ENCODE measurements at regions not wholly inside any gene's neighbourhood (a gene's known extent, or its start where the extent isn't known, plus 50 kb on each side); places are given as distances from the start of the nearest gene placed in this dataset.

- Histone ChIP-seq H3K27ac (ENCODE audit: low read length) (no peak overlapping the region), H3K27me3 (ENCODE audit: control insufficient read depth, insufficient read depth) (no peaks in the 10 kb centered on the region), H3K4me3 (ENCODE audit: low read length) (no peak overlapping the region), H3K4me1 (ENCODE audit: control insufficient read depth, insufficient read depth, low read length) (no peaks in the 10 kb centered on the region), H3K9me3 (ENCODE audit: control insufficient read depth, low read length) (no peaks in the 10 kb centered on the region)
- intact Hi-C loops (cut with DNase I) = no loop called here
- 75% methylated on average over 11 of the region's 11 CpGs for WGBS
- no peak for ATAC-seq
- no peak for DNase-seq
Measured at GRCh38 chr15:93209690-93210445, 120.9 kb upstream of the RGMA start.

GRCh38 chr15:93206893-93207292 lies 117.9 kb upstream of the RGMA start:
- intact Hi-C loops (cut with DNase I) = no loop called here
- WGBS = 61% methylated on average over 1 of the region's 1 CpG
- Histone ChIP-seq H3K27me3 (ENCODE audit: control insufficient read depth, insufficient read depth) (no peaks in the 10 kb centered on the region), H3K27ac (ENCODE audit: low read length) (no peak overlapping the region), H3K4me1 (ENCODE audit: control insufficient read depth, insufficient read depth, low read length) (no peaks in the 10 kb centered on the region), H3K4me3 (ENCODE audit: low read length) (no peak overlapping the region), H3K9me3 (ENCODE audit: control insufficient read depth, low read length) (no peaks in the 10 kb centered on the region)
- no peak for ATAC-seq
- DNase-seq = no peak

- intact Hi-C loops (cut with DNase I) = no loop called here
- no peak for ATAC-seq
- H3K9me3 ChIP-seq (ENCODE audit: control insufficient read depth, low read length) = no peaks in the 10 kb centered on the region
- no peak overlapping the region for H3K4me3 ChIP-seq (ENCODE audit: low read length)
- no peak for DNase-seq
- no peaks in the 10 kb centered on the region for H3K4me1 ChIP-seq (ENCODE audit: control insufficient read depth, insufficient read depth, low read length)
- WGBS = 78% methylated on average over 8 of the region's 8 CpGs
- H3K27ac ChIP-seq (ENCODE audit: low read length) = no peak overlapping the region
- no peaks in the 10 kb centered on the region for H3K27me3 ChIP-seq (ENCODE audit: control insufficient read depth, insufficient read depth)
Measured at GRCh38 chr15:93205413-93205812, 116.4 kb upstream of the RGMA start.

DNA sequence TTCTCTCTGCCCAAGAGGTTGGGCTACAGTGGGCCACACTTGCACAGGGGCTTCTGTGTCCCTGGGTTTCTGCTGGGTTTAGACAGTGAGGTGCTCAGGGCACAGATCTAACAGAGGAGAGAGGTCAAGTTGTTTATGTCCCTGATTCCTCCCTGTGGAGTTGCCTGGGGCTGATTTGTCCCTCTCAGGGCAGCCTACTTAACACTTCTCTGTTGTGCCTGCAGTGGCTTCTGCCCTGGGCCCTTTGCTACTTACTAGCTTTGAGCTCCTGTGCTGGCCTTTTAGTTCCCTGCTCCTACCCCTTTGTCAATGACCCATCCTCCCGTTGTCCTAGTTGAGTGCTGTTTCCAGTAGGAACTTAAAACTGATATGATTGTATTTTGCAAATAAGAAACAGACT lies 114.0 kb upstream of the RGMA start:
- no peaks in the 10 kb centered on the region for H3K9me3 ChIP-seq (ENCODE audit: control insufficient read depth, low read length)
- no peak overlapping the region for H3K27ac ChIP-seq (ENCODE audit: low read length)
- intact Hi-C loops (cut with DNase I) = no loop called here
- ATAC-seq (peak in 1 of 2 donors; percentile 13), DNase-seq (no peak)
- H3K27me3 ChIP-seq (ENCODE audit: control insufficient read depth, insufficient read depth) = no peaks in the 10 kb centered on the region
- WGBS = 35% methylated on average over 1 of the region's 1 CpG
- no peak overlapping the region for H3K4me3 ChIP-seq (ENCODE audit: low read length)
- H3K4me1 ChIP-seq (ENCODE audit: control insufficient read depth, insufficient read depth, low read length) = no peaks in the 10 kb centered on the region

DNA sequence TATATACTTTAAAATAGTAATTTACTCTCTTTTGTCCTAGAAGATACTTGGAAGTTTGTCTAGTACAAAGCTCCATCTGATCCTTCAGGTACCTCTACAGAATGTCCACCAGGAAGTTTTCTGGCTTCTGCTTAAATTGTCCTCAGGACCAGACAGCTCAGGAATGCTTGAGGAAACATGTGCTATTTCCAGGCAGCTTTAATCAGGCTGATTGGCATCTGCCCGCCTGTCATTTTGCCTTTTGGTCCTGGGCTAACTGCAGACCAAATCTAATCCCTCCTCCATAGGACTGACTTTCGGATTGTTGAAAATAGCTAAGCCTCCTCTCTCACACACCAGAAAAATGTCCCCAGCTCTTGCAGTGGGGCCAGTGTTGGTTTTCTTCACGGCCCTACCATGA lies 113.4 kb upstream of the RGMA start:
- H3K27ac ChIP-seq (ENCODE audit: low read length) = no peak overlapping the region
- no peaks in the 10 kb centered on the region for H3K27me3 ChIP-seq (ENCODE audit: control insufficient read depth, insufficient read depth)
- no peak for ATAC-seq
- intact Hi-C loops (cut with DNase I) = no loop called here
- H3K4me1 ChIP-seq (ENCODE audit: control insufficient read depth, insufficient read depth, low read length) = no peaks in the 10 kb centered on the region
- WGBS = 82% methylated on average over 3 of the region's 3 CpGs
- DNase-seq = no peak
- H3K4me3 ChIP-seq (ENCODE audit: low read length) = no peak overlapping the region
- H3K9me3 ChIP-seq (ENCODE audit: control insufficient read depth, low read length) = no peaks in the 10 kb centered on the region

- no peak for DNase-seq
- Histone ChIP-seq H3K4me3 (ENCODE audit: low read length) (no peak overlapping the region), H3K9me3 (ENCODE audit: control insufficient read depth, low read length) (no peaks in the 10 kb centered on the region), H3K27me3 (ENCODE audit: control insufficient read depth, insufficient read depth) (no peaks in the 10 kb centered on the region), H3K4me1 (ENCODE audit: control insufficient read depth, insufficient read depth, low read length) (no peaks in the 10 kb centered on the region), H3K27ac (ENCODE audit: low read length) (no peak overlapping the region)
- intact Hi-C loops (cut with DNase I) = no loop called here
- WGBS = 36% methylated on average over 4 of the region's 4 CpGs
- peak in 1 of 2 donors; percentile 67 for ATAC-seq
Measured at GRCh38 chr15:93201940-93202339, 112.9 kb upstream of the RGMA start.

DNA sequence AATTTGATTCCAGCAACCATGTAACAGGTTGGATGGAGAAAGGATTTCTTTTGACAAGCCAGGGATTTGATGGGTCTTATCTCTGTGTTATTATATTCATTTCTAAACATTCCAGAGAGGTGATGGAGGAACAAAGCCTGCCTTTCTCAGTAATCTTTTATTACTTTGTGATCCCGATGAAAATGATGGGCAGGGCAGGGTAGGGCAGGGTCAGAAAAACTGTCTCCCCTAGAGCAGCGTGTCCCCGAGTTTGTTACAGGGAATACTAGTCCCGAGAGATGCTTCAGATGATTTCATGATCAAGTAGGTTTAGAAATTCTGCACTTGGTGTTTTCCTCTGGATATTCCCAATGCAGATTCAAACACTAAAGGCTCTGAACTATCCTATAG lies 111.8 kb upstream of the RGMA start:
- 57% methylated on average over 4 of the region's 4 CpGs for WGBS
- ATAC-seq = no peak
- intact Hi-C loops (cut with DNase I) = no loop called here
- Histone ChIP-seq H3K4me3 (ENCODE audit: low read length) (no peak overlapping the region), H3K4me1 (ENCODE audit: control insufficient read depth, insufficient read depth, low read length) (no peaks in the 10 kb centered on the region), H3K9me3 (ENCODE audit: control insufficient read depth, low read length) (no peaks in the 10 kb centered on the region), H3K27me3 (ENCODE audit: control insufficient read depth, insufficient read depth) (no peaks in the 10 kb centered on the region), H3K27ac (ENCODE audit: low read length) (no peak overlapping the region)
- no peak for DNase-seq

GRCh38 chr15:93200081-93200836 lies 111.2 kb upstream of the RGMA start:
- H3K9me3 ChIP-seq (ENCODE audit: control insufficient read depth, low read length) = no peaks in the 10 kb centered on the region
- no peak for DNase-seq
- no peaks in the 10 kb centered on the region for H3K27me3 ChIP-seq (ENCODE audit: control insufficient read depth, insufficient read depth)
- 56% methylated on average over 6 of the region's 6 CpGs for WGBS
- intact Hi-C loops (cut with DNase I) = no loop called here
- H3K4me1 ChIP-seq (ENCODE audit: control insufficient read depth, insufficient read depth, low read length) = no peaks in the 10 kb centered on the region
- H3K4me3 ChIP-seq (ENCODE audit: low read length) = no peak overlapping the region
- no peak overlapping the region for H3K27ac ChIP-seq (ENCODE audit: low read length)
- no peak for ATAC-seq

DNA sequence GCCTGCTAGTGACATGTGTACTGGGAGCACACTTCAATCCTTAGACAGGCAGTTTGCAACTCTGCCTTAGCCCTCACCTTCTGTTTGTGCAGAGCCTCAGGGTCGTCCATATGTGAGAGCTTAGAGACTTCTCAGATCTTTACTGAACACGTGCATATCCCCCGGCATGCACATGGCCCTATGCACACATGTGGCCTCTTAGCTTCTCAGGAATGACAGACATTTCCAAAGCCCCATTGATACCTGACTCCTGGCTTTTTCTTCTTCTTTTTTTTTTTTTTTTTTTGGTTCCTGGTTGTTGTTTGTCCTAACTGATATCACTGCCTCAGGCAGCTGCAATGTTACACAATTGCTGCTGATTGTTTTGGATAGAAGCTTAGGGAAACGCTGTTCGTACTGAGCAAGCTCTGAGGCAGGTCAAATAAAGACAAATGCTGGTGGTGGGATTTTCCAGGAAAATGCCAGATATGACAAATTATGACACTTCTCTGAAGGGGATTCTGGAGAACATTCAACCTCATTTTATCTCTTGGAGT lies 107.2 kb upstream of the RGMA start:
- Histone ChIP-seq H3K27ac (ENCODE audit: low read length) (no peak overlapping the region), H3K4me1 (ENCODE audit: control insufficient read depth, insufficient read depth, low read length) (no peaks in the 10 kb centered on the region), H3K9me3 (ENCODE audit: control insufficient read depth, low read length) (no peaks in the 10 kb centered on the region), H3K4me3 (ENCODE audit: low read length) (no peak overlapping the region), H3K27me3 (ENCODE audit: control insufficient read depth, insufficient read depth) (no peaks in the 10 kb centered on the region)
- 69% methylated on average over 5 of the region's 5 CpGs for WGBS
- no peak for DNase-seq
- intact Hi-C loops (cut with DNase I) = no loop called here
- no peak for ATAC-seq

DNA sequence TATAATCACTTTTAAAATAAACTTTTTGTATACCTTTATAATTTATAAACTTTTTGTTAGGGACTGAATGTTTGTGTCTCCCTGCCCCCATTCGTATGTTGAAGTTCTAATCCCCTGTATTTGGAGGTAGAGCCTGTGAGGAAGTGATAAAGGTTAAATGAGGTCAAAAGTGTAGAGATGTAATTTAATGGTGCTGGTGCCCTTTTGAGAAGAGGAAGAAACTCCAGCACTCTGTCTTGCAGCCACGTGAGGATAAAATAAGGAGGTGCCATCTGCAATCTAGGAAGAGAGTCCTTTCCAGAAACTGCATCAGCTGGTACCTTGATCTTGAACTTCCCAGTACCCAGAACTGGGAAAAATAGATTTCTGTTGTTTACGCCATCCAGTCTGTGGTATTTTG lies 106.1 kb upstream of the RGMA start:
- Histone ChIP-seq H3K9me3 (ENCODE audit: control insufficient read depth, low read length) (no peaks in the 10 kb centered on the region), H3K27ac (ENCODE audit: low read length) (no peak overlapping the region), H3K4me1 (ENCODE audit: control insufficient read depth, insufficient read depth, low read length) (no peaks in the 10 kb centered on the region), H3K4me3 (ENCODE audit: low read length) (no peak overlapping the region), H3K27me3 (ENCODE audit: control insufficient read depth, insufficient read depth) (no peaks in the 10 kb centered on the region)
- DNase-seq (no peak), ATAC-seq (no peak)
- 60% methylated on average over 3 of the region's 3 CpGs for WGBS
- intact Hi-C loops (cut with DNase I) = no loop called here

DNA sequence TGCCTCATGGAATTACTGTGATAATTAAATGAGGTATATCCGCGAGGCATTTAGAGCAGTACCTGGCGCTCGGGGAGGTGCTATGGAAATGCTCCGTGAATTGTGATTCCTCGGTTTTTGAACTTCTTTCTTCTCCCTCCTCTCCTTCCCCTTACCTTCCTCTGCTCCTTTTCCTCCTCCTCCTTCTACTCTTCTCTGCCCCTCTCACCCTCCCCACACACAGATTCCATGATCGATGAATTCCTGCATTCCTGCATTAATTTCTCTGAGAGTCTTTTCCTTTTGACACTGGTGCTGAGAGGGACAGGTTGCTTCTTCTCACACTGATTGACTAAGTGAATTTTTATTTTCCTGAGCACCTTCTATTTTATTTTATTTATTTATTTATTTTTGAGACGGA lies 101.2 kb upstream of the RGMA start:
- ATAC-seq (no peak), DNase-seq (no peak)
- Histone ChIP-seq H3K4me1 (ENCODE audit: control insufficient read depth, insufficient read depth, low read length) (no peaks in the 10 kb centered on the region), H3K4me3 (ENCODE audit: low read length) (no peak overlapping the region), H3K27me3 (ENCODE audit: control insufficient read depth, insufficient read depth) (no peaks in the 10 kb centered on the region), H3K9me3 (ENCODE audit: control insufficient read depth, low read length) (no peaks in the 10 kb centered on the region), H3K27ac (ENCODE audit: low read length) (no peak overlapping the region)
- intact Hi-C loops (cut with DNase I) = no loop called here
- WGBS = 79% methylated on average over 8 of the region's 8 CpGs
